KBM-7 (cell line): ENCODE measurements at regions not wholly inside any gene's neighbourhood (a gene's known extent, or its start where the extent isn't known, plus 50 kb on each side); places are given as distances from the start of the nearest gene placed in this dataset.
"Not testable (repeated sequence)": the region's sequence is repeated elsewhere in the genome, so short reads cannot be mapped to it uniquely, and the experiment has no call there.

ENCODE experiments used
- DNase-seq: peaks from one replicate; pipeline ENCODE4 v3.0.0-alpha.2; 2015
- in situ Hi-C: fragments of 300-500 bp; cut with MboI; formaldehyde crosslinking; loops from 2 replicates; pipeline ENCODE4 v1.14.3; 2020; ENCODE audit warnings: low sequenced_read_pairs, low pct_unique_long_range_greater_than_20kb, mixed read lengths

DNA sequence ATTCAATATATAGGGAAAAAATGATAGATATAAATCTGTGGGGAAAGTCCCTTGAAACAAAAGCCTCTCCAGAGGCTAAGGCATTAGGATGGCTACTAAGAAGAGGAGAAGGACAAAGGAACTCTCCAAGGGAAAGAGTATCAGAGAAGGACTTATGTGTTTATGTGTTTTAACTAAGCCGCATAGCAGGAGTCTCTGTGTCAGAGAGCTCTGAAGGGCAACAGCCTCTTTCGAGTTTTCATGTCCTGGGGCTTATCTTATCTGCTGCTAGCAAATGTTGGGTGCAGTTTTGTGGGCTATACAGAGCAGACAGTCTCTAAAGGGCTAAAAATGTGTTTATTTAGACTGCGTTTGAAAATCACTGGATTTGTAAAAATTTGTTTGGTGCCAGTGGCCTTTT lies 1145.6 kb upstream of the DIAPH2 start:
- DNase-seq = no peak
- in situ Hi-C loops = no loop called here

DNA sequence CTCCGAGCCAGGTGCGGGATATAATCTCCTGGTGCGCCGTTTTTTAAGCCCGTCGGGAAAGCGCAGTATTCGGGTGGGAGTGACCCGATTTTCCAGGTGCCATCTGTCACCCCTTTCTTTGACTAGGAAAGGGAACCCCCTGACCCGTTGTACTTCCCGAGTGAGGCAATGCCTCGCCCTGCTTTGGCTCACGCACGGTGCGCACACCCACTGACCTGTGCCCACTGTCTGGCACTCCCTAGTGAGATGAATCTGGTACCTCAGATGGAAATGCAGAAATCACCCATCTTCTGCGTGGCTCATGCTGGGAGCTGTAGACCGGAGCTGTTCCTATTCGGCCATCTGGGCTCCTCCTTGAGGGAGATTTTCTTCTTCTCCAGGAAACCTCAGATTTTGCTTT lies 1135.1 kb upstream of the DIAPH2 start:
- in situ Hi-C loops, DNase-seq: not testable (repeated sequence)

DNA sequence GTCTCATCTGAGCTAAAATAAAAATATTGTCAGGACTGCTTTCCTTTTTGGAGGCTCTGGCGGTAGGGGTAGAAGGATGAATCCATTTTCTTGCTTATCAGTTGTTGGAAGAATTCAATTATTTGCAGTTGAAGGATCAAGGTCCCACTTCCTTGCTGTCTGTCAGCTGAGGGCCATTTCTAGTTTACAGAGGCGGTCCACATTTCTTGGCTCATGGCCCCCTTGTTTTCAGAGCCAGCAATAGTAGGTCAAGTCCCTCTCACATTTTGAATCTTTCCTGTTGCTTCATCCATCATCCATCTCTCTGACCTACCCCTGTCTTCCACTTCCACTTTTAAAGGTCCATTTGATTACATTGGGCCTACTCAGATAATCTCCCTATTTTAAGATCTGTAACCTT lies 1099.3 kb upstream of the DIAPH2 start:
- in situ Hi-C loops = no loop called here
- no peak for DNase-seq

DNA sequence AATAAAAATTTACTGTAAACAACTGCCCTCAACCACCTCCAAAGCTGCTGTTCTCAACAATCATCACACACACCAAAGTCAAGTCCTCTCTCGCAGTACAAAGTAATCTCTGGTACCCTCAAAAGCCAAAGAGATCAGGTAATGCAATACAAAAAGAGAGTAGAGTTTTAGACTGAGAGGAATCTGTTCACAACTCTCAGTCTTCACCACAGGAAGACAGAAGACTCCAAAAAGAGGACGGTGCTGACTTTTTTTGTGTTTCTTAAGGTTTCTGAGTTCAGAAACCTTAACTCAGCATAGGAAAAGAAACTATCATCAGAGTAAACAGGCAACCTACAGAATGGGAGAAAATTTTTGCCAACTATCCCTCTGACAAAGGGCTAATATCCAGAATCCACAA lies 1072.3 kb upstream of the DIAPH2 start:
- in situ Hi-C loops = no loop called here
- DNase-seq = no peak

DNA sequence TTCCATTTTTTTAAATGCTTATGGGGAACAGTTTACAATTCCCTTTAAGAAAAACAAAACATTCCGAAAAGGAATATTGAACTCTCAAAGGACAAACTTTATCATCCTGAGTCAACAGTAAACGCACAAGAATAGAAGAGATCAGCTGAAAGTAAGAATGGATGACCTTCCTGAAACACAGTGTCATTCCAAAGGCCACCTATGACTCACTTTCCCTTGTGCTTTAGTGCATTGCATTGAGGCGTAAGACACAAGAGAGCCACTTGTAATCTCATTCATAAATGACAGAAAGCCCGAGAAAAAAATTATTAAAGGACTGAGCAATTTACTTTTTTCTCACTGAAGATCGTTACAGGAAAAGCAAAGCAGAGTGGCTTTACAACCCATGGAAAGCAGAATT lies 1062.4 kb upstream of the DIAPH2 start:
- no peak for DNase-seq
- in situ Hi-C loops = no loop called here

DNA sequence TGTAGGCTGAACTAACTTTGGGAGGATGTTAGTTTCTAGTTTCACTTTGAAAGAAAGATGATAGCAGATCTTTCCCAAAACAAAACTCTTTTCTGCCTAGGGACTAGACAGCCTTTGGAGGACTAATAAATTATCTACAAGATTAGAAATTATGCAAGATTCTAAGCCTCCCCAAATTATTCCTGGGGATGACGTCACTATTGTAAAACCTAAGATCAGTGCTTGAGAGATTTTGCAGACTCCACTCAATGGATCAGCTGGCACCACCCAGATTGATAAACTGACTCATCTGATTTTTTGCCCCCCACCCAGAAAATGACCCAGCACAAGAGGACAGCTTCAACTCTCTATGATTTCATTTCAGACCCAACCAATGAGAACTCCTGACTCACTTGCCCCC lies 1057.9 kb upstream of the DIAPH2 start:
- no peak for DNase-seq
- in situ Hi-C loops = no loop called here

DNA sequence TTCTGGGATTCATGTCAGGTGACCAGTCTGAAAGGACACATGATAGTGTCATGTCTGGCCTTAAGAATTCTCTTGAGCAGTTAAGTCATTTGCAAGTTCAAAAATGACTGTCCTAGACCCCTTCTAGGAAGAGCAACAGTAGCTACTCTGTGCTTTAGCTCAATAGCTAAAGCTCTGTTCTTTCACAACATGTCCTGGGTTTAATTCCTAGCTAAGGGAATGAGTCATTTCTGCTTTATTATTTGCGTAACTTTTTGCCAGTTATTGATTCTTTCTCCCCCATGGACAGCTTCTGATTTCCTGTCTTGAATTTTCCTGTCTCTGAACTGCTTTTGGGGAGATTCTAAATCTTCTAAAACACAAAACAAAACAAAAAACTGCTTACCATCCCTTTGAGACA lies 1055.8 kb upstream of the DIAPH2 start:
- in situ Hi-C loops = no loop called here

DNA sequence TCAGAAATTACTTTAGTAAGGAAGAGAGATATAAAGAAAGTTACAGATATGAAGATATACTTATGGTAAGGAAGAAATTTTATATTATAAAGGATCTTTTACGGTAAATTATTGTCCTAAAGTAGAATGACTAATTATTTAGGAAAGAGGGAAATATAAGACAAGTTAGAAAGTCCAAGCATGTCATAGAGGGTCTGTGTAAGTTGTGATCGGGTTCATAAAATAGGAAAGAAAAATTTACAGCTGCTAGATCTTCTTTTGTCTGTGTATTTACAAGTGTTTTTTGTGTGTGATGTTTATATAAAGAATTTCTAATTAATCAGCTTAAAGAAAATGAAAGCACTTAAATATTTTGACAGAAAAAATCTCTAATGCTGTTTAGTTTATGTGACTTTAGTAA lies 1054.9 kb upstream of the DIAPH2 start:
- DNase-seq = peak; percentile 15

More for the DNA sequence above, 1055.8 kb upstream of the DIAPH2 start:
- DNase-seq = no peak

DNA sequence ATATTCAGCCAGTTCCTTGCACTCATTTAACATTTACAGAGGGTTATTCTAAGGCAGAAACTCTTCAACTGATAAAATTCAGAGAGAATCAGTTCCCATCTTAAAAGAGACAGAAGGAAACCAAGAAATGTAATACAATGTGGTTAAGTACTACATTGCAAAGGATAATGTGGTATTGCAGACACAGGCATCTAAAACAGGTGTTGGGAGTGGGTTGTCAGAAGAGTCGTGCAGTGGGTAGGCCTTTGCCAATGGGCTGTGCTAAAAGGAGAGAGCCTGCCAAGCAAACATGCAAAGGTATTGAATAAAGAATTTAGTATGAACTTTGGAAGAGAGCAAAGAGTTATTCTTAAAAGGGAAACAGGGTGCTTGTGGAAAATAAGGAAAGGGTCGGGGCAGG lies 1044.4 kb upstream of the DIAPH2 start:
- in situ Hi-C loops = no loop called here
- DNase-seq = no peak

More for the DNA sequence above, 1054.9 kb upstream of the DIAPH2 start:
- in situ Hi-C loops = no loop called here

DNA sequence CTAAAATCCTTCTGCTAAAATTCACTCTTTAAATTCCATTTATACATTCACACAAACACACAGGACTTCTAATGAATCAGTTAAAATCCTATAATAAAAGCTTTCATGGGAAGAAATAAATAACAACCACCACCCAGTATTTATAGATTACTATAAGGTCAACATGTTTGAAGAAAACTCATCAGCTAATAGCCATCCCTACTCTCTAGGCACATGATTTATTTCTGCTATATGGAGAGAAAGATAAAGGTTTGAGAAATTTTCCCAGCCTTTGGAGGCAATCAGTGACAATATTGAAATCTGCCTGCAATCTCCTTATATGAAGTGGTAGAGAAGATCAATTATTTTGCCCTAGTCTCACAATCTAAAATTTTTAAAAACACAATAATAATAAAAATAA lies 1038.9 kb upstream of the DIAPH2 start:
- in situ Hi-C loops = no loop called here

DNA sequence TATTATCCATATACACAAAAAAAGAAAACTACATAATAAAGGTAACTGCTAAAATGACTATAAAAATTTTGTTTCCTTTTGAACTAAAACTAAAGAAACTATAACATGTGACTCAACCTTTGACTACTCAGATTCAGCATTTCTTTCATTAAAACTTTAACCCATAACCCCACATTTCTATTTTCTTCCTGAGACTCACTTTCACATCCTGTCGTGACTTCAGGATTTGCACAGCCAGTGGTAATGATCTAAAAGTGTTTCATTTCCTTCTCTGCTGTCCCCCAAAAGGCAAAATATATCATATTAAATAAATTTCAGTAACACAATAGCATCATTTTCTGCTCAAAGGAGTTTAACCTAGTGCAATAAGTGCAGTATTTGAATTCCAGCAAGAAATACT lies 1022.4 kb upstream of the DIAPH2 start:
- DNase-seq = no peak
- in situ Hi-C loops = no loop called here

More for the DNA sequence above, 1038.9 kb upstream of the DIAPH2 start:
- DNase-seq = no peak

DNA sequence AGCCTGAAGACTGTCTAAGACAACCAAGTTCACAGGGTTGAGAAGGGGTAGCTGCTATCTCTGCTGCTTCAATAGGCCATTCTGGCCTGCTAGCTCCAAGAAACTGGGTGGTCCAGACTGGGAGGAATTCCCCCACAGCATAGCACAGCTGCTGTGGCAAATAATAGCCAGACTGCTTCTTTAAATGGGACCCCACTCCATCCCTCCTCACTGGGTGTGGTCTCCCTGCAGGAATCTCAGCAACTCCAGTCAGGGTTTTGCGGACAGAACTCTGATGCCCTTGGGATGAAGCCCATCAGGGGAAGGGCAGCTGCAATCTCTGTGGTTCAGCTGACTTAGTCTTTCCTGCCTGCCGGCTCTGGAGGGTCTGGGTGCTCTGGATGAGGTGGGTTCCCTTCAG lies 1018.6 kb upstream of the DIAPH2 start:
- DNase-seq = no peak
- in situ Hi-C loops = no loop called here

DNA sequence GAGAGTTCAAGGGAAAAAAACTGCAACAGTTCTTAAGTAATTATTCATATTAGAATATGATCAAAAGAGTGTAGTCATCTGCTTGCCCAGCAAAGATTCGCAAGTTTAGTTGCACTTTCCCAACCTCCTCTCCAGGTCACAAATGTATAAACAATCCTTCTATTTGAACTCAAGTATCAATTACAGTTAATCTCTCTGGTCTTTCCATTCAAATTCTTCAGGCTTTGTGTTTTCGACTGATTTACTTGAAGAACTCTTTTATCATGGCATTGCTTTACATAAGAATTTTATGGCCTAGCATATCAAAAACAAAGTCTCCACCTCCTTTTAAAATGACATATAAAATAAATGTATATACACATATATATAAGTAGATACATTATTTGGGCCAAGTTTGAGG lies 1009.6 kb upstream of the DIAPH2 start:
- in situ Hi-C loops = no loop called here
- no peak for DNase-seq

DNA sequence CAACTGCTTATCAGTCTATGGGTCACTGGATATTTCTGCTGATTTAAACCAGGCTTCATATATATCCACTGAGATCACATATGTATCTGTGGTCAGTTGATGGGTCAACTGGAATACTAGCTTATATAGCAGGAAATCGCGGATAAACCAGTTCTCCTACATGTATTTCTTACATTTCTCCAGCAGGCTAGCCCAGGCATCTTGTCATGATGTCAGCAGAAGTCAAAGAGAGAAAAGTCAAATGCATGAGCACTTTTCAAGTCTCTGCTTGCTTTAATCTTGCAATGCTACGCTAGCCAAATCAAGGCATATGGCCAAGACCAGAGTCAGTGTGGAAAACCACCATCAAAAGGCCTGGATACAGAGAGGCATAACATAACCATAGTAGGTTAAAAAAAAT lies 1008.8 kb upstream of the DIAPH2 start:
- in situ Hi-C loops = no loop called here

DNA sequence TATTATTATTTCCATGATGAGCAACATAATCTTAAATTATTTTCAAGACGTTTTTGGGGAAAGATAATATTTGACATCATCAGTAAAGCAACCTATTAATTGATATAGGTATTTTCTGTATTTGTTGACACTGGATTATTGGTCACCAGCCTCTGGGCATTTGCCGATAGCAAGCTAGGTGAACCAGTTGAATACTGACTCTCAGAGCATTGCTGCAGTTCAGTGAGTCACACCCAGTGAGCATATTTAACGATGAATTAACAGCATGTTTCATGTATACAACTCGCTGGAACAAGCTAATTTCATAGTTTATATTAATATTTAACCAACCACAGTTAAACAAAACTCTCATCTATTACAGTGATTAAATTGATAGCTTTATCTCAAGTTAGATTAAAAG lies 1006.0 kb upstream of the DIAPH2 start:
- no peak for DNase-seq
- in situ Hi-C loops = no loop called here

More for the DNA sequence above, 1008.8 kb upstream of the DIAPH2 start:
- no peak for DNase-seq

DNA sequence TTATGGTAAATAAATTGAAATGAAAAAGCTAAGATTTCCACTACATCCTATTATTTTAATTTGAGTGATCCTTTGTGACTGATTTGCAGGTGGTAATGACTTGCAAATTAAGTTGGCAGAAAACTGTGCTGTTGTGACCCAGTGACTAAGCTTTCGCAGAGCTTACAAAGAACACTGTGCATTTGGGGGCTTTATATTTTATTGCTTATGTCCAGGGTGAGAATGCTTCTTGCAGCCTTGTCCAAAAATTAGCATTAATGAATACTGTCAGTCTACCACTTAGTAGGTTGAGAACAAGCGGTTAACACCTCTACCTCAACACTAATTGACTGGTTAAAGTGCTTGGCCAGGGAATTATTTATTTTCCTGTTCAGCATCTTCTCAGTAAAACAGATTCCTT lies 991.3 kb upstream of the DIAPH2 start:
- DNase-seq = no peak
- in situ Hi-C loops = no loop called here

DNA sequence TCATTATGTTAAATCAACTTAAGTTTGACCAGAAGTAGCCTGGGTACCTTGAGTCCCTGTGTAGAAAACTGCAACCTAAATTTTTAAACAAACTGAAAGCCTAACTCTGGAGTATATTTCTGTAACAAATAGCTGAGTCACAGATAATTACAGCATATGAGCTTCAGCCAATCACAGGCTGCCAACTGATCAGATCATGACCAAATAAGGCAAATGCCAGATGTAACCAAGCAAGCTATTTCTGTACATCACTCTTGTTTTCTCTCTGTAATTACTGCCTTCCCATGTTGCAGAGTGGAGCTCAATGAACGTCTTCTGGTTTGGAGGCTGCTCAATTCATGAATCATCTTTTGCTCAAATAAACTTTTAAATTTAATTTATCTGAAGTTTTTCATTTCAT lies 980.9 kb upstream of the DIAPH2 start:
- in situ Hi-C loops = no loop called here
- no peak for DNase-seq

DNA sequence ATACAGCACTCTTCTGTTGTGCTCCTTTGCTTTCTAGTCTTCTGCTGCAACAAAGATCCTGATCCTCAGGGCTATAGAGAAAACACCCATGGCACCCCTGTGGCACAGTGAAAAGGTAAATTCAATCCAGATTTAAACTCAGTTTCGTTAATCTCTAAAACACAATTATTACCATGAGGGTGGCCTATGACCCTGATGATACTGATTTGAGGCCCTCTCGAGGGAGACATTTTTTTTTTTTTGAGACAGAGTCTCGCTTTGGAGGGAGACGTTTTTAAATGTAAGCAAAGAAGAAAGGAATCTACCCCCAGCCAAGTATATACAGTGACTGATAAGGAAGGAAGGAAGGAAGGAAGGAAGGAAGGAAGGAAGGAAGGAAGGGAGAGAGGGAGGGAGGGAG lies 967.8 kb upstream of the DIAPH2 start:
- in situ Hi-C loops = no loop called here
- DNase-seq = no peak

DNA sequence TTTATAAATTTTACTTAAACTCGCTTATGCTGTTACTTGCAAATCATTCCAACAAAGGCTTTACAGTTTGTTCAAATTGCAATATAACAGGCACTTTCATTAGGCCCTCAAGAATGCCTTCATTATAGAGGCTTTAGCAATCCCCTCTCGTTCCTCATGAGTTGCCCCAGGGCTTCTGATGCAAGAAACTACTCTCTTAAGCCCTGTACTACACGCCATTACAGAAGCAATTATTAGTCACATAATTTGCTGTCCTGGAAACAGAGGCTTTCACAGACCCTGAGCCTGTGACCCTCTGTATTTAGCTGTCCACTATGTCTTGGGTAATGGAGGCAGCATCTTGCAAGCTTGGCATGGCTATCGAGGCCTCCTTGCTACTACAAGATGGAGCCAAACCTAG lies 965.9 kb upstream of the DIAPH2 start:
- in situ Hi-C loops = no loop called here
- no peak for DNase-seq

DNA sequence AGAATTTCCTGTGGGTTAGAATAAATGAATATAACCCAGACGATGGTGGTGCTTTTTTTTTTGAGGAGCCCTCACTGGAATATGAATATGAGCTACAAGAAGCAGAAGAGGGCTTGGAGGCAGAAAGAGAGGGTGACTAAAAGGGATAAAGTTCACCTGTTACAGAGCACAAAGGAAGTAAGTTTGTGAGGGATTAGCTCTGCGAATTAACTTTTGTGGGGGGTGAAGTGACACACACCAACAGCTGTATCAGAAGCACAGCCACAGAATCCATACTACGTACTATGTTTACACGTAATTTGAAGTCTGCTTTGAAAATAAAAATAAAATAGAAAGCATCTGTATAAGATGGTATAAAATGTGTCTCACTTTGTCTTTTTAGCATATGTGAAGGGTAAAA lies 963.6 kb upstream of the DIAPH2 start:
- in situ Hi-C loops = no loop called here
- DNase-seq = no peak

DNA sequence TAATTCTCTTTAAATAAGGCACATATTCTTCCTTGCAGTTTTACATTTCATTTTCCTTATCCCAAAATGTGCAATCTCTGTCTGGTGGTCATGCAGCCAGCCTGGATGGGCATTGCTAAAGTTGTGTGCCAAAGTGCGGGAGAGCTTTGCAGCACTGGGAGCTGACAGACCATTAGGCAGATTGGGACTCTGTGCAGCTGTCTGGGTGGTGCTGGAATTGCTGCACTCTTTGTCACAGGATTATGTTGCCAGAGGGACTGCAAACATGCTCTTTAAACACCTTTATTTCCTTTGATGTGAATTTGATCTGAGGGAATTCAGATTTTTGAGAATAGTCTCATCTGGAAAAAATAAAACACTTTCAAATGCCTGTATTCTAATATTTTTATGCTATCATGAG lies 956.2 kb upstream of the DIAPH2 start:
- in situ Hi-C loops = no loop called here
- no peak for DNase-seq

DNA sequence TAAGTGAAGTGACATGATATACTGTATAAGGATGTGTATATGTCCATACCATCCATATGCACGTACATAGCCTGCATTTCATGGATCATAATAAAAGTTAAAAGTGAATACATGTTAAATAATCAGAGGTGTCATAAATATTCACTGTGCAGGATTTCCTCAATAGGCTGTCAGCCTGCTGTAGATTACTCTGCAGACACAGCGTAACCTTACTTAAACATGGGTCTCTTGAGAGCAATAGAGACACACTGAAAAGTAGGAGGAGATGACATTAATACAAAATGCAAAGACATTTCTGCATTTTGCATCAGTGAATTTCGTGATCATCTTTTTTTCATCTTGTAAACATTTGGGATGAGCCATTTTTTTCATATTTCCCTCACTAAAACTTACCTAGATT lies 955.2 kb upstream of the DIAPH2 start:
- in situ Hi-C loops = no loop called here
- DNase-seq = no peak
